HCT116 (cell line): ENCODE measurements at regions not wholly inside any gene's neighbourhood (a gene's known extent, or its start where the extent isn't known, plus 50 kb on each side); places are given as distances from the start of the nearest gene placed in this dataset.

ENCODE experiments used
- ATAC-seq: fragments of 200-7000 bp; cut with Tn5 transposase; 2 replicates; pipeline ENCODE4 v1.9.1; 2020; ENCODE audit warnings: mild to moderate bottlenecking, moderate library complexity
- BruUV-seq: library from RNA; stranded (reverse); fragments of 400-500 nt; replicated peaks from 2 replicates; lab custom pipeline; 2021; lab: Mats Ljungman, UMichigan
- CTCF ChIA-PET: fragments of 300-600 bp; sonication (Branson Sonifier 250); formaldehyde crosslinking; loops from one replicate; lab custom pipeline; 2021; ENCODE audit warnings: antibody characterized with exemption; lab: Charles Lee
- POLR2A ChIA-PET: fragments of 300-600, 350-600 bp; sonication (Branson Sonifier 250); formaldehyde crosslinking; loops from one replicate; lab custom pipeline; 2021; ENCODE audit warnings: antibody characterized with exemption; lab: Charles Lee
- RAD21 ChIA-PET, 2 experiments: fragments of 300-600 bp; sonication (Branson Sonifier 250); formaldehyde crosslinking; loops; one replicate each; lab custom pipeline; 2023; ENCODE audit warnings: low total read pairs in 2 of 2; ENCODE audit not compliant: uncharacterized antibody in 2 of 2, unreplicated experiment in 2 of 2, low non-redundant PET in 1 of 2; lab: Charles Lee
- DNase-seq: peaks from one replicate; pipeline ENCODE4 v3.0.0-alpha.2; 2010; ENCODE audit warnings: low read depth, low spot score
- H2AFZ ChIP-seq: fragments of 200-600 bp; shearing (Covaris generic), sonication (generic); 2 replicates; pipeline ENCODE4 v1.6.1; 2017; ENCODE audit warnings: low read depth, mixed run types, mixed read lengths, antibody characterized with exemption, low read length; ENCODE audit not compliant: poor library complexity, severe bottlenecking
- H3K27ac ChIP-seq: 2 replicates; pipeline ENCODE4 v1.5.1; 2012; ENCODE audit warnings: low read depth, low read length
- H3K27me3 ChIP-seq: fragments of 200-600 bp; sonication (generic); 2 replicates; pipeline ENCODE4 v1.6.1; 2016; ENCODE audit warnings: mixed run types, low read length, mixed read lengths; ENCODE audit not compliant: insufficient read depth
- H3K36me3 ChIP-seq, 2 experiments: fragments of 200-500 bp in 1 of 2; fragments of 200-600 bp in 1 of 2; sonication (Bioruptor generic) in 1 of 2; sonication (generic) in 1 of 2; 2 replicates each; pipeline versions ENCODE4 v1.5.1 to v1.6.1; 2014 to 2016; ENCODE audit warnings: low read length in 2 of 2, inconsistent platforms in 1 of 2, mixed read lengths in 1 of 2, mixed run types in 1 of 2; ENCODE audit not compliant: insufficient read depth in 2 of 2, control insufficient read depth in 1 of 2
- H3K4me1 ChIP-seq, 2 experiments: fragments of 200-600 bp in 1 of 2; sonication (generic) in 1 of 2; 2 replicates each; pipeline versions ENCODE4 v1.5.1 to v1.6.1; 2012 to 2017; ENCODE audit warnings: low read length in 2 of 2, inconsistent platforms in 1 of 2, mild to moderate bottlenecking in 1 of 2, mixed read lengths in 1 of 2, mixed run types in 1 of 2, moderate library complexity in 1 of 2; ENCODE audit not compliant: insufficient read depth in 2 of 2, control insufficient read depth in 1 of 2
- H3K4me2 ChIP-seq: fragments of 200-600 bp; sonication (generic); 2 replicates; pipeline ENCODE4 v1.6.1; 2017; ENCODE audit warnings: mixed run types, low read length, mixed read lengths
- H3K4me3 ChIP-seq, 2 experiments: fragments of 200-600 bp in 1 of 2; sonication (generic) in 1 of 2; replicated peaks in 1 of 2; 2 replicates each; pipeline ENCODE4 v1.5.1; 2011 to 2016; ENCODE audit warnings: low read length in 2 of 2, control low read depth in 1 of 2, low read depth in 1 of 2, mild to moderate bottlenecking in 1 of 2, mixed read lengths in 1 of 2, mixed run types in 1 of 2
- H3K79me2 ChIP-seq: fragments of 200-600 bp; sonication (generic); 2 replicates; pipeline ENCODE4 v1.6.1; 2017; ENCODE audit warnings: mild to moderate bottlenecking, mixed run types, low read length, moderate library complexity, mixed read lengths; ENCODE audit not compliant: insufficient read depth
- H3K9ac ChIP-seq: fragments of 200-600 bp; sonication (generic); 2 replicates; pipeline ENCODE4 v1.6.1; 2016; ENCODE audit warnings: low read length, mixed read lengths
- H3K9me2 ChIP-seq: fragments of 200-600 bp; sonication (generic), shearing (Covaris generic); 2 replicates; pipeline ENCODE4 v1.6.1; 2017; ENCODE audit warnings: mixed run types, mild to moderate bottlenecking, moderate library complexity; ENCODE audit not compliant: insufficient read depth
- H3K9me3 ChIP-seq, 2 experiments: fragments of 200-500 bp in 1 of 2; fragments of 200-600 bp in 1 of 2; sonication (Bioruptor generic) in 1 of 2; sonication (generic) in 1 of 2; 2 replicates each; pipeline ENCODE4 v1.6.1; 2014 to 2017; ENCODE audit warnings: low read length in 2 of 2, mixed read lengths in 2 of 2, inconsistent platforms in 1 of 2, low read depth in 1 of 2, mild to moderate bottlenecking in 1 of 2, mixed run types in 1 of 2, moderate library complexity in 1 of 2; ENCODE audit not compliant: control insufficient read depth in 1 of 2, insufficient read depth in 1 of 2
- H4K20me1 ChIP-seq: fragments of 200-600 bp; sonication (generic), shearing (Covaris generic); 2 replicates; pipeline ENCODE4 v1.6.1; 2017; ENCODE audit warnings: mixed run types, mild to moderate bottlenecking, moderate library complexity; ENCODE audit not compliant: insufficient read depth
- CBX3 ChIP-seq: IDR thresholded peaks from 2 replicates; pipeline ENCODE4 v1.6.1; 2012; ENCODE audit warnings: low read depth
- CEBPB ChIP-seq: IDR thresholded peaks from 2 replicates; pipeline ENCODE4 v1.6.1; 2012; ENCODE audit warnings: low read depth
- CTCF ChIP-seq, 3 experiments: fragments of 200-600 bp in 1 of 3; sonication (generic) in 1 of 3; IDR thresholded peaks in 2 of 3; conservative IDR thresholded peaks in 1 of 3; 2 replicates each; pipeline ENCODE4 v1.5.1; 2012 to 2017; ENCODE audit warnings: low read depth in 2 of 3, low read length in 2 of 3, antibody characterized with exemption in 1 of 3, borderline replicate concordance in 1 of 3, control low read depth in 1 of 3, mild to moderate bottlenecking in 1 of 3, mixed read lengths in 1 of 3, mixed run types in 1 of 3, moderate library complexity in 1 of 3; ENCODE audit not compliant: insufficient read depth in 1 of 3
- ELF1 ChIP-seq: IDR thresholded peaks from 2 replicates; pipeline ENCODE4 v1.6.1; 2012; ENCODE audit warnings: low read depth, borderline replicate concordance
- EZH2 ChIP-seq: fragments of 200-600 bp; sonication (generic); IDR thresholded peaks from 2 replicates; pipeline ENCODE4 v1.6.1; 2017; ENCODE audit warnings: antibody characterized with exemption, mixed run types
- FOSL1 ChIP-seq: IDR thresholded peaks from 2 replicates; pipeline ENCODE4 v1.6.1; 2012; ENCODE audit warnings: low read depth
- JUND ChIP-seq: IDR thresholded peaks from 2 replicates; pipeline ENCODE4 v1.6.1; 2012
- RAD21 ChIP-seq: IDR thresholded peaks from 2 replicates; pipeline ENCODE4 v1.6.1; 2012; ENCODE audit warnings: low read depth, mild to moderate bottlenecking
- SIN3A ChIP-seq: IDR thresholded peaks from 2 replicates; pipeline ENCODE4 v1.6.1; 2012; ENCODE audit warnings: low read depth
- SRF ChIP-seq: IDR thresholded peaks from 2 replicates; pipeline ENCODE4 v1.6.1; 2012; ENCODE audit warnings: low read depth
- ZNF274 ChIP-seq: fragments of 200-500 bp; sonication (Bioruptor generic); IDR thresholded peaks from 2 replicates; pipeline ENCODE4 v1.6.1; 2014; ENCODE audit warnings: mild to moderate bottlenecking, low read depth, low read length, inconsistent platforms
- intact Hi-C: fragments of 100-400 bp; cut with micrococcal nuclease; formaldehyde crosslinking; loops from 2 replicates; pipeline ENCODE4 v1.10.0; 2022

- Histone ChIP-seq H3K27ac (no peak overlapping the region), H3K4me1 (peaks cover 0 to 3% of the 10 kb centered on the region in 2 experiments; a peak in 1 of 4 replicates), H3K36me3 (no peaks in the 10 kb centered on the region), H4K20me1 (no peaks in the 10 kb centered on the region), H3K9me2 (no peaks in the 10 kb centered on the region), H3K4me2 (no peak overlapping the region), H3K4me3 (no peak overlapping the region), H3K27me3 (no peaks in the 10 kb centered on the region), H2AFZ (no peak overlapping the region), H3K79me2 (no peaks in the 10 kb centered on the region), H3K9ac (no peak overlapping the region), H3K9me3 (no peaks in the 10 kb centered on the region)
- DNase-seq (no peak), ATAC-seq (no peak)
- POLR2A ChIA-PET: interaction anchor here (1.1 kb wide), 1 partner anchor 552 kb away, joined by 3 read pairs; no protein-coding TSS in a partner anchor
- RAD21 ChIA-PET: interaction anchor here in 1 of 2 experiments (1.7 kb wide), 1 partner anchor 561 kb away, joined by 3 read pairs; no protein-coding TSS in a partner anchor
- intact Hi-C loops: loop anchor here (10.0 kb wide), 1 partner anchor 1189 kb away; no protein-coding TSS in a partner anchor
- BruUV-seq: no TSS peak
- TF ChIP-seq SIN3A: no peak
- TF ChIP-seq ZNF274: no peak
- TF ChIP-seq RAD21: no peak
- no peak for TF ChIP-seq FOSL1
- TF ChIP-seq ELF1: no peak
- TF ChIP-seq EZH2: no peak
- no peak for TF ChIP-seq SRF
- no peak for TF ChIP-seq CTCF (IDR thresholded peaks at IDR 0.05 in 2 of 3, conservative IDR thresholded peaks at IDR 0.05 in 1 of 3; ENCODE audit: borderline replicate concordance in 1 of 3, insufficient read depth in 1 of 3, low read depth in 2 of 3, low read length in 2 of 3)
- no peak for TF ChIP-seq JUND
- TF ChIP-seq CEBPB: no peak
- TF ChIP-seq CBX3: no peak
- CTCF ChIA-PET: interaction anchor here (1.1 to 2.7 kb wide), 2 partner anchors 552 to 561 kb away, joined by 5 to 13 read pairs; no protein-coding TSS in a partner anchor
Observed at GRCh38 chr2:234555616-234556249, 58.9 kb upstream of the ARL4C start.
